ENCODE measurements at regions not wholly inside any gene's neighbourhood (a gene's known extent, or its start where the extent isn't known, plus 50 kb on each side); places are given as distances from the start of the nearest gene placed in this dataset.

DNA sequence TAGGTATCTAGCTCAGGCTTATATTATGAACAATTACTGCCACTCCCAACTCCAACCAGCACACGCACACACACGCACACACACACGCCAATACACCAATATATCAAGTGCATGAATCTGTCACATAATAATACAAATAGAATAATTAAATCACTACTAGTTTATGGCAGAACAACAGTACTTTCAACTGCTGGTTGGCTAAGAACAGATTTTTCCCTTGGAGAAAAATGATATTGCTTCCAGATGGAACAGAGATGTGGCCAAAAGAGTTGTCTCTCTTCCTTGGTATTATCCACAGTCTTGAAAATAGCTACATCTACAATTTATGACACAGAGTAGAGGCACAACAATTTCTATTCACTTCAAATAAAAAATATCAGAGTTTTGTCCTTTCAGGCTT is 538.3 kb upstream of the FAT3 start:
- Histone ChIP-seq H3K9me3 (ENCODE audit: insufficient read depth, low read depth, low read length) (no peaks in the 10 kb centered on the region), H3K9ac (ENCODE audit: low read depth, low read length) (no peak overlapping the region), H3K4me1 (ENCODE audit: insufficient read depth, low read length) (peaks cover 7% of the 10 kb centered on the region; the same call in 1 of the 2 replicates), H3K27ac (ENCODE audit: low read length) (no peak overlapping the region), H3K36me3 (ENCODE audit: insufficient read depth, low read depth, low read length) (no peaks in the 10 kb centered on the region), H3K27me3 (ENCODE audit: insufficient read depth, low read length) (no peaks in the 10 kb centered on the region), H3K4me3 (ENCODE audit: low read length) (no peak overlapping the region)

DNA sequence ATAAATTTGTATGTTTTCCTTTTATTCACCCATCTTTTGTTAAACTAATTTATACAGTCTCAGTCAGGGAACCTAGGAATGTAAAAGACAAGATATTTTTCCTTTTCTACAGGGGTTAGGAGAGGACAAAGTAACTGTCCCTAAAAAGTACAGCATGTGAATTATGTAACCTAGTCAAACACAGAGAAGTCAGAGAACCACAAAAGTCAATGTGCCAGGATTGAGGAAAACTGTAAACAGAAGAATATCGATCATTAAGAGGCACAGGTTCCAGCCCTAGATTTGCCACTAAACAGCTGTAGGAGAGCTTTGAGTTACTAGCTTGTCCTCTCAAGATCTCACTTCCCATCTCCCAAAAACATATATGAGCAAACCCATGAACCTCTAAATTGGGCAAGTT is 550.9 kb upstream of the FAT3 start:
- Histone ChIP-seq H3K27ac (ENCODE audit: low read length) (no peak overlapping the region), H3K36me3 (ENCODE audit: insufficient read depth, low read depth, low read length) (no peaks in the 10 kb centered on the region), H3K9ac (ENCODE audit: low read depth, low read length) (no peak overlapping the region), H3K4me3 (ENCODE audit: low read length) (no peak overlapping the region), H3K4me1 (ENCODE audit: insufficient read depth, low read length) (no peaks in the 10 kb centered on the region), H3K27me3 (ENCODE audit: insufficient read depth, low read length) (no peaks in the 10 kb centered on the region), H3K9me3 (ENCODE audit: insufficient read depth, low read depth, low read length) (no peaks in the 10 kb centered on the region)

DNA sequence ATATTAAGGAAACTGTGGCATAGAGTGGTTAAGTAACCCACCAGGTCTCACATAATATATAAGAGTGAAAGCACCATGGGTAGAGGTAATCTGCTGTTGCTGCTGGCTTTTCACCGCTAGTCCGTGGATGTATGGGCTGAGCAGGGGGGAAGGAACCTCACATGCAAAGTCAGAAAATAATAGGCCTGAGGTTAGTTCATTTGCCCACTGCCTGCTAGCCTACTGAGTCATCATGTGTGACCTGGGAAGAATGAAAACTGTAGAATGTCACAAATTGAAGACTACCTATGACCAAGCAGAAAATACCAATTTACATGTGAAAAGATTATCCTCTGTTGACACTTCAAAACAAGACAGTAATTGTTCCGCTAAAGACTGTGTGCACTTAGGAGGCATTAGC is 560.1 kb upstream of the FAT3 start:
- Histone ChIP-seq H3K4me1 (ENCODE audit: insufficient read depth, low read length) (no peaks in the 10 kb centered on the region), H3K27ac (ENCODE audit: low read length) (no peak overlapping the region), H3K36me3 (ENCODE audit: insufficient read depth, low read depth, low read length) (no peaks in the 10 kb centered on the region), H3K27me3 (ENCODE audit: insufficient read depth, low read length) (no peaks in the 10 kb centered on the region), H3K4me3 (ENCODE audit: low read length) (no peak overlapping the region), H3K9me3 (ENCODE audit: insufficient read depth, low read depth, low read length) (no peaks in the 10 kb centered on the region), H3K9ac (ENCODE audit: low read depth, low read length) (no peak overlapping the region)

DNA sequence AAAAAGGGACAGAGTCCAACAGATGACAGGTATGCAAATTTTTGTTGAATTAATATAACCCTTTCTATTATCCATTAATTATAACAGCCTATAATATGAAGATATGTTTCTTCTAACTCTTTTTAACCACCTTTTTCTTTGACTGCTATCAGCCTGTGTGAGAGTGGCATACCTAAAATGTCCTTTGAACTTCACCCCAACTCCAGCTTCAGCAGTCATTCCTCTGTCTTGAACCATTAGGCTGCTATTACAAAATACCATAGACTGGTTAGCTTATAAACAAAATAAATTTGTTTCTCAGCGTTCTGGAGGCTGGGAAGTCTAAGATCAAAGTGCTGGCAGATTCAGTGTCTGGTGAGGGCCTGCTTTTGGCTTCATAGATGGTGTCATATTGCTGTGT is 564.6 kb upstream of the FAT3 start:
- Histone ChIP-seq H3K9ac (ENCODE audit: low read depth, low read length) (no peak overlapping the region), H3K4me1 (ENCODE audit: insufficient read depth, low read length) (no peaks in the 10 kb centered on the region), H3K27ac (ENCODE audit: low read length) (no peak overlapping the region), H3K27me3 (ENCODE audit: insufficient read depth, low read length) (no peaks in the 10 kb centered on the region), H3K36me3 (ENCODE audit: insufficient read depth, low read depth, low read length) (no peaks in the 10 kb centered on the region), H3K4me3 (ENCODE audit: low read length) (no peak overlapping the region), H3K9me3 (ENCODE audit: insufficient read depth, low read depth, low read length) (no peaks in the 10 kb centered on the region)

DNA sequence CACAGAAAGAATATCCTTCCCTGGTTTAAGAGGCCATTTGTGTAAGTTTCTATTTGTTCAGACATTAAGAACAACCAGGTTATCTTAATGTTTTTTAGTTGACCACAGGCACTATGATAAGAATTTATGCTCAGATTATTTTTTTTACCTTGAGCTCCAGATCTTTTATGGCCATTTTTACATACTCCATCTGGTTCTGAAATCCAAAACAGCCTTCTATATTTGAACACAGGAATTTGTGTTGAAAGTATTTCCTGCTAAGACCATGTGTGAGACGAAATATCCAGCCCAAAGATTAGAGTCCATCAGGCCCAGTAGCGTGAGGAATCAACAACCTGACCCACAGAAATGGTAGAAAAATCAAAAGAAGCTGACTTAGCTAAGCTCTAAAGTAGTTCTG is 569.9 kb upstream of the FAT3 start:
- Histone ChIP-seq H3K36me3 (ENCODE audit: insufficient read depth, low read depth, low read length) (no peaks in the 10 kb centered on the region), H3K27ac (ENCODE audit: low read length) (no peak overlapping the region), H3K9ac (ENCODE audit: low read depth, low read length) (no peak overlapping the region), H3K4me1 (ENCODE audit: insufficient read depth, low read length) (no peaks in the 10 kb centered on the region), H3K4me3 (ENCODE audit: low read length) (no peak overlapping the region), H3K9me3 (ENCODE audit: insufficient read depth, low read depth, low read length) (no peaks in the 10 kb centered on the region), H3K27me3 (ENCODE audit: insufficient read depth, low read length) (no peaks in the 10 kb centered on the region)

DNA sequence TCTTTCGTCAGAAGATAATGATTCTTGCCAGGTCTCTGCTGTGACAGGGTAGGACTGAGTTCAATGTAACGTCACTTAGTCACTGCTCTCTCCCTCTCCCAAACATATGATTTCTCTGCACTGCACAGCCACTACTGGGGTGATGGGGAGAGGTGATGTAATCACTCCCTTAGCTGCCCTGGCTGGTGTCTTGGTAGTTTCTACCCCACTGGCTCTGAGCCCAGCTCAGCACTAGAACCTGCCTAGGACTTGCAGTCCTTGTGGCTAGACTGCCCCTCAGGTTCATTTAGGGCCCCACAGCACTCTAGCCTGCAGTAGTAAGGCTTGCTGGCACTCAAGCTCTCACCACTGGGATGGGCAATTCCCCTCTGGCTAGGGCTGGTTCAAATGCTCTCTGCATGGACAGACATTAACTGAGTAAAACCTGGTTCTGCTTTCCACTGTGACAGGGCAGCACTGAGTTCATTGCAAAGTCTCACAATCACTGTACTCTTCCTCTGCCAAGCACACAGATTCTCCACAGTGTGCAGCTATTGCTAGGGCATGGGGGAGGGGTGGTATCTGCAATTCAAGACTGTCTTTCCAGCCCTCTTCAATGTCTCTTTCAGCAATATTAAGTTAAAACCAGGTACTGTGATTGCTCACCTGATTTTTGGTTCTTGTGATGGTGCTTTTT is 571.4 kb upstream of the FAT3 start:
- H3K4me3 ChIP-seq (ENCODE audit: low read length) = no peak overlapping the region
- H3K4me1 ChIP-seq (ENCODE audit: insufficient read depth, low read length) = no peaks in the 10 kb centered on the region
- no peaks in the 10 kb centered on the region for H3K36me3 ChIP-seq (ENCODE audit: insufficient read depth, low read depth, low read length)
- H3K27me3 ChIP-seq (ENCODE audit: insufficient read depth, low read length) = no peaks in the 10 kb centered on the region
- H3K27ac ChIP-seq (ENCODE audit: low read length) = no peak overlapping the region
- no peaks in the 10 kb centered on the region for H3K9me3 ChIP-seq (ENCODE audit: insufficient read depth, low read depth, low read length)
- no peak overlapping the region for H3K9ac ChIP-seq (ENCODE audit: low read depth, low read length)

DNA sequence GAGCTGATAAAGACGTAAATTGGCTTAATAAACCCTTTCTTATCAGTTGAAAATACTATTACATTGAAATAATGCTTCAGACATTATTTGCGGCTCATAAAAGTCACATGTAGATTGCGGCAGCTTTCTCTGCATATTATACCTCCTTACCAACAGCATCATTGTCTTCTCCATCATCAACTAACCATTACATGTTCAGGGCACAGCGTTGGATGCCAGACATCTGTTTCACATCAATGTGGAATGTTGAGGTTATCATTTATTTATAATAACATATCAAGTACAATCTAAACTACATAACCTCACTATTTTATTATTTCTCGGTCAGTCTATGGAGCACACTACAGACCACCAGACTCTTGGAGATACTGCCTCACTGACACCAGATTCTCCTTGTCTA is 573.8 kb upstream of the FAT3 start:
- no peaks in the 10 kb centered on the region for H3K36me3 ChIP-seq (ENCODE audit: insufficient read depth, low read depth, low read length)
- H3K4me1 ChIP-seq (ENCODE audit: insufficient read depth, low read length) = no peaks in the 10 kb centered on the region
- no peaks in the 10 kb centered on the region for H3K27me3 ChIP-seq (ENCODE audit: insufficient read depth, low read length)
- no peak overlapping the region for H3K9ac ChIP-seq (ENCODE audit: low read depth, low read length)
- H3K27ac ChIP-seq (ENCODE audit: low read length) = no peak overlapping the region
- H3K9me3 ChIP-seq (ENCODE audit: insufficient read depth, low read depth, low read length) = no peaks in the 10 kb centered on the region
- no peak overlapping the region for H3K4me3 ChIP-seq (ENCODE audit: low read length)

DNA sequence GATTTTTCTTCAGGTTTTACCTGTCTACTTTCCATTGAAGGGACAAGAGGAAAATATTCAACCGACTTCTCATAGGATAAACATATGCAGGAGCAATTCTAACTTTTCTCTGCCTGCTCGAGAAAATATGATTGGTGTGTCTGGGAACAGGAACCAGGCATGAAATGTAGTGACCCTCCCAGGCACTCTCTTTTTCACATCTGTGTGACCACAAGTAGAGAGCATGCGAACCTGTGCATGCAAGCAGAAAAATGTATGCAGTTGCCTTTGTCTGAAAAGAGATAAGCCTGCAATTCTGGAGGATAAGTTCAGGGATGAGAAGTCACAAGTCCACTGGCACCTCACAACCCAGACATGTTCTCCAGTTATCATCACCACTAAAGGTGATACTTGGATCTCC is 583.5 kb upstream of the FAT3 start:
- Histone ChIP-seq H3K4me3 (ENCODE audit: low read length) (no peak overlapping the region), H3K9ac (ENCODE audit: low read depth, low read length) (no peak overlapping the region), H3K27ac (ENCODE audit: low read length) (no peak overlapping the region), H3K27me3 (ENCODE audit: insufficient read depth, low read length) (no peaks in the 10 kb centered on the region), H3K9me3 (ENCODE audit: insufficient read depth, low read depth, low read length) (no peaks in the 10 kb centered on the region), H3K4me1 (ENCODE audit: insufficient read depth, low read length) (no peaks in the 10 kb centered on the region), H3K36me3 (ENCODE audit: insufficient read depth, low read depth, low read length) (no peaks in the 10 kb centered on the region)

DNA sequence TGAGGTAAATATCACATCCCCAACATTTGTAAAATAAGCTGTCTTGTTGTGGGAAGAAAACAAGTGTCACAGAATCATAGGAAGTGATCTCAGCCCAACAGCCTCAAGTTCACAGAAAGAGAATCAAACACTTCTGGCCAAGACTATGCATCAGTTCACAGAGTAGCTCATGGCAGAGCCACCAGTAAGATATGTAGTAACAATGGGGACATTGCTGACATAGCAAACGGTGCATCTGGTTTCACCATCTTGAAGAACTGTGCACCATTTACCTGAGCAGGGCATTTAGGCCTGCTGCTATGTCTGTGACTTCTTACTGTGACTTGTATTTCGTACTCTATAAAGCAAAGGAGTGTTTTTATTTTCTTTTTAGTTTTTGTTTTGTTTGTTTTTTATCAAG is 585.3 kb upstream of the FAT3 start:
- Histone ChIP-seq H3K27ac (ENCODE audit: low read length) (no peak overlapping the region), H3K36me3 (ENCODE audit: insufficient read depth, low read depth, low read length) (no peaks in the 10 kb centered on the region), H3K4me1 (ENCODE audit: insufficient read depth, low read length) (no peaks in the 10 kb centered on the region), H3K9me3 (ENCODE audit: insufficient read depth, low read depth, low read length) (no peaks in the 10 kb centered on the region), H3K27me3 (ENCODE audit: insufficient read depth, low read length) (no peaks in the 10 kb centered on the region), H3K9ac (ENCODE audit: low read depth, low read length) (no peak overlapping the region), H3K4me3 (ENCODE audit: low read length) (no peak overlapping the region)

DNA sequence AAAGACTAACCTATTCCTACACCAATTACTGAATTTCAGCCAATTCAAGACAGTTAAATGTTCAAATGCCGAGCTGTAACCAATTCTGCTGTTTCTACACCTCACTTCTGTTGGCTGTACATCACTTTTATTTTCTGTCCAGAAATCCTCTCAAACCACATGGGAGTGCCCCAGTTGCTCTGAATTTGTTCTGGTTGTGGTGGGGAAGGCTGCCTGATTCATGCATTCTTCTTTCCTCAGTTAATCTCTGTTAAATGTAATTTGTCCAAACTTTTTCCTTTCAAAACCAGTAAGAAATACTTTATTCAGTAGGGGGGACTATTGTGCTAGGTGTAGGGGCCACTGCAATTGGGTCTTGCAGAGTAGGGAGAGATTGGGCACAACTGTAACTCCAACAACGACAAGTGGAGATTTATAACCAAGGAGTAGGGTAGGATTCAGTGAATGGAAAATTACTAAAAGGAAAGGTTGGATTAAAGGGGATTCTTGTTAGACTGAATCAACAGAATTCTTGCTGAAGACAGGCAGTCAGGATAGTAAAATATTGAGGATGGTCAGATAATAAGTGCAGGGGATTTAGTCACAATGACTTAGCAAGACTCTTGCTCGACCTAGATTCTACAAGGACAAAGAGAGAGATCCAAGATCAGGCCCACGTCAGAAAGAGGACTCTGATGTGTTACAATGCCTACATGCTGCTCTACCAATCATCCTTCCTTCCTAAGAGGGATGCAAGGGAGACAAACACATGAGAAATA is 593.5 kb upstream of the FAT3 start:
- no peak overlapping the region for H3K27ac ChIP-seq (ENCODE audit: low read length)
- no peak overlapping the region for H3K4me3 ChIP-seq (ENCODE audit: low read length)
- H3K9me3 ChIP-seq (ENCODE audit: insufficient read depth, low read depth, low read length) = no peaks in the 10 kb centered on the region
- H3K36me3 ChIP-seq (ENCODE audit: insufficient read depth, low read depth, low read length) = no peaks in the 10 kb centered on the region
- H3K9ac ChIP-seq (ENCODE audit: low read depth, low read length) = no peak overlapping the region
- no peaks in the 10 kb centered on the region for H3K4me1 ChIP-seq (ENCODE audit: insufficient read depth, low read length)
- H3K27me3 ChIP-seq (ENCODE audit: insufficient read depth, low read length) = no peaks in the 10 kb centered on the region

DNA sequence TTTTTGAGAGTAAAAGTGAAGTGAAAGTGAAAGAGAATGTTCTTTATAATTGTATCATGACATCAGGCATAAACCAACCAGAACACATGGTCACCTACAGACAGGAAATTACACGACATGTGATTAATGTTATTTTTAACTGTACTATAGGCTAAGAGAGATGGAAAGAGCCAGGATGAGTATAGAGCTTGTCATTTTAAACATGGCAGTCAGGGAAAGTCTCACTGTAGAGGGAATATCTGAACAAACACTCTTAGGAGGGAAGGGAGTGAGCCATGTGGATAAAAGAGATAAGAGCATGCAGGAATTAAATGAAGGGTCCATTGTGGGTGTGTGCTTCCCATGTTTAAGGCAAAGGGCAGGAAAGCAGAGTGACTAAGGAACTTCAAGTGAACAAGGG is 599.1 kb upstream of the FAT3 start:
- Histone ChIP-seq H3K4me1 (ENCODE audit: insufficient read depth, low read length) (no peaks in the 10 kb centered on the region), H3K36me3 (ENCODE audit: insufficient read depth, low read depth, low read length) (no peaks in the 10 kb centered on the region), H3K4me3 (ENCODE audit: low read length) (no peak overlapping the region), H3K27ac (ENCODE audit: low read length) (no peak overlapping the region), H3K9ac (ENCODE audit: low read depth, low read length) (no peak overlapping the region), H3K27me3 (ENCODE audit: insufficient read depth, low read length) (no peaks in the 10 kb centered on the region), H3K9me3 (ENCODE audit: insufficient read depth, low read depth, low read length) (no peaks in the 10 kb centered on the region)

DNA sequence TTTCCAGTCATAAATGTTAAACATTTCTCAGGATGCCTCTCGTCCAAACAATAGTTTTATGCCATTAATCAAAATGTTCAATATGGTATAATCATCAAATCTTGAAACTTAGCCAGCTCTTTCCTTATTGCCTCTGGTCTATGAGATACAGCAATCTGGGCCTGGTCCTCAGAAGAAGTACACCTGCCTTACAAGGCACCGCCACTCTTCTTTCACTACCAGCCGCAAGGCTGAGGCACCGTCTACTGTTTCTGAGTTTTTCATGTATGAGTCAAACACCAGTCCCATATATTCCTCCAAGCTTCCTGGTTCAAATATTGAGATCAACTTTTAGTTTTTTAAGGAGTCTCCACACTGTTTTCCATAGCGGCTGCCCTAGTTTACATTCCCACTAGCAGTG is 600.6 kb upstream of the FAT3 start:
- Histone ChIP-seq H3K27me3 (ENCODE audit: insufficient read depth, low read length) (no peaks in the 10 kb centered on the region), H3K4me3 (ENCODE audit: low read length) (no peak overlapping the region), H3K36me3 (ENCODE audit: insufficient read depth, low read depth, low read length) (no peaks in the 10 kb centered on the region), H3K4me1 (ENCODE audit: insufficient read depth, low read length) (no peaks in the 10 kb centered on the region), H3K27ac (ENCODE audit: low read length) (no peak overlapping the region), H3K9ac (ENCODE audit: low read depth, low read length) (no peak overlapping the region), H3K9me3 (ENCODE audit: insufficient read depth, low read depth, low read length) (no peaks in the 10 kb centered on the region)

All from iPS-20b (cell line).